ENCODE measurements at regions not wholly inside any gene's neighbourhood (a gene's known extent, or its start where the extent isn't known, plus 50 kb on each side); places are given as distances from the start of the nearest gene placed in this dataset.

GRCh38 chr4:91795947-91796346, 507.8 kb upstream of the GRID2 start (continued):
- no peak for TF ChIP-seq EGR1 (IDR thresholded peaks at IDR 0.05; ENCODE audit: low read depth in 2 of 2)

DNA sequence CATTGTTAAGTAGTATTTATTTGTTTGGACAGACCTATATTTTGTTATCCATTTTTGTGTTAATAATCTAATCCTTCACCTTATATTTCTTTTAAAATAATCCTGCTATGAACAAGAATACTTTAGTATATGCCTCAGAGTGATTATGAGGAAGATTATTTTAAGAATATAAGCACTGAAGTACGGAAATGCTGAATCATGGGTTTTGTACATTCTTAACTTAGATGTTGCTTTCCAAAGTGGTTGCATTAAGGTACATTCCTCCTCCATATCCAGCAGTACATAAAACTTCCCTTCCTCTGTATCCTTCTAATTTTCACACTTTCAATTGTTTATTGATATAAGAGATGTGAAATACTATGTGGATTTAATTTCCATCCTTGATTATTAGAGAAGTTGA, 491.4 kb upstream of the GRID2 start:
- no peaks in the 10 kb centered on the region for H3K36me3 ChIP-seq (ENCODE audit: control insufficient read depth in 4 of 4, insufficient read depth in 3 of 4, low read depth in 1 of 4, low read length in 3 of 4)
- 79% methylated on average over 1 of the region's 1 CpG for WGBS
- TF ChIP-seq FOXA1 (IDR thresholded peaks at IDR 0.05), result no peak
- no peak for TF ChIP-seq HNF4G (IDR thresholded peaks at IDR 0.05)
- no peak for TF ChIP-seq TAF1 (conservative IDR thresholded peaks at IDR 0.05)
- TF ChIP-seq, protein P1, sequence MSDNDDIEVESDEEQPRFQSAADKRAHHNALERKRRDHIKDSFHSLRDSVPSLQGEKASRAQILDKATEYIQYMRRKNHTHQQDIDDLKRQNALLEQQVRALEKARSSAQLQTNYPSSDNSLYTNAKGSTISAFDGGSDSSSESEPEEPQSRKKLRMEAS (IDR thresholded peaks at IDR 0.05), result no peak
- no peak for TF ChIP-seq NR2F2 (IDR thresholded peaks at IDR 0.05)
- no peak for TF ChIP-seq HNF4A (conservative IDR thresholded peaks at IDR 0.05)
- no peak for TF ChIP-seq ATF3 (IDR thresholded peaks at IDR 0.05)
- no peak for TF ChIP-seq GABPA (IDR thresholded peaks at IDR 0.05 in 1 of 2, conservative IDR thresholded peaks at IDR 0.05 in 1 of 2)
- TF ChIP-seq ZBTB33 (IDR thresholded peaks at IDR 0.05), result no peak
- TF ChIP-seq YY1 (IDR thresholded peaks at IDR 0.05), result no peak
- no peak for TF ChIP-seq FOXA2 (IDR thresholded peaks at IDR 0.05)
- no peak for TF ChIP-seq SP1 (IDR thresholded peaks at IDR 0.05)
- no peak for TF ChIP-seq RXRA (IDR thresholded peaks at IDR 0.05)
- no peak for TF ChIP-seq REST (IDR thresholded peaks at IDR 0.05)
- TF ChIP-seq JUND (IDR thresholded peaks at IDR 0.05), result no peak
- no peak for TF ChIP-seq EGR1 (IDR thresholded peaks at IDR 0.05; ENCODE audit: low read depth in 2 of 2)
- no peak for TF ChIP-seq CTCF (IDR thresholded peaks at IDR 0.05; ENCODE audit: low read depth, low read length, missing input control)
- no peak for TF ChIP-seq RAD21 (IDR thresholded peaks at IDR 0.05)
- H3K27me3 ChIP-seq (ENCODE audit: control insufficient read depth in 4 of 4, insufficient read depth in 4 of 4, low read length in 3 of 4), result no peaks in the 10 kb centered on the region
- no peaks in the 10 kb centered on the region for H3K9me3 ChIP-seq (ENCODE audit: control insufficient read depth in 4 of 4, low read length in 3 of 4)
- H3K9ac ChIP-seq (ENCODE audit: low read depth in 1 of 2, low read length in 2 of 2), result no peak overlapping the region
- H3K4me3 ChIP-seq (ENCODE audit: low read depth in 1 of 3, low read length in 3 of 3), result no peak overlapping the region
- no peak overlapping the region for H3K27ac ChIP-seq (ENCODE audit: low read depth in 1 of 2, low read length in 2 of 2)
- no peaks in the 10 kb centered on the region for H3K4me1 ChIP-seq (ENCODE audit: control insufficient read depth in 4 of 4, insufficient read depth in 4 of 4, low read length in 3 of 4)
- DNase-seq (ENCODE audit: low spot score), result no peak
